Caco-2 (cell line): ENCODE measurements at regions not wholly inside any gene's neighbourhood (a gene's known extent, or its start where the extent isn't known, plus 50 kb on each side); places are given as distances from the start of the nearest gene placed in this dataset.
"Not testable (repeated sequence)": the region's sequence is repeated elsewhere in the genome, so short reads cannot be mapped to it uniquely, and the experiment has no call there.

Experiments
- BruUV-seq: library from RNA; stranded (reverse); fragments of 400-500 nt; replicated peaks from 2 replicates; lab custom pipeline; 2021; lab: Mats Ljungman, UMichigan
- CTCF ChIA-PET: fragments of 300-600 bp; sonication (Branson Sonifier 250); formaldehyde crosslinking; loops from one replicate; lab custom pipeline; 2022; ENCODE audit warnings: antibody characterized with exemption; lab: Charles Lee
- POLR2A ChIA-PET: fragments of 300-600 bp; sonication (Branson Sonifier 250); formaldehyde crosslinking; loops from one replicate; lab custom pipeline; 2022; ENCODE audit warnings: antibody characterized with exemption; lab: Charles Lee
- DNase-seq, 2 experiments: peaks; one replicate each; pipeline versions ENCODE4 v3.0.0 to v3.0.0-alpha.2; 2020 to 2022
- H3K27me3 ChIP-seq: replicated peaks from 2 replicates; pipeline ENCODE4 v1.6.0; 2011; ENCODE audit warnings: low read length; ENCODE audit not compliant: control insufficient read depth, insufficient read depth
- H3K36me3 ChIP-seq: 2 replicates; pipeline ENCODE4 v1.5.1; 2011; ENCODE audit warnings: low read length; ENCODE audit not compliant: control insufficient read depth, insufficient read depth
- H3K4me1 ChIP-seq: fragments of 250-450 bp; sonication (Bioruptor Pico); 2 replicates; pipeline ENCODE4 v1.5.1; 2020; ENCODE audit warnings: mild to moderate bottlenecking
- H3K4me3 ChIP-seq: 2 replicates; pipeline ENCODE4 v1.5.1; 2011; ENCODE audit warnings: low read depth, mild to moderate bottlenecking, control low read depth, low read length
- H3K9me3 ChIP-seq: fragments of 250-450 bp; sonication (Bioruptor Pico); 2 replicates; pipeline ENCODE4 v1.5.1; 2020; ENCODE audit warnings: mild to moderate bottlenecking, moderate library complexity
- H3K27ac Mint-ChIP-seq: one replicate; pipeline ENCODE4 v1.8.0; 2022; ENCODE audit warnings: mixed read lengths; ENCODE audit not compliant: unreplicated experiment
- H3K27me3 Mint-ChIP-seq: one replicate; pipeline ENCODE4 v1.8.0; 2022; ENCODE audit warnings: mixed read lengths; ENCODE audit not compliant: insufficient read depth, unreplicated experiment
- H3K36me3 Mint-ChIP-seq: one replicate; pipeline ENCODE4 v1.8.0; 2022; ENCODE audit warnings: mild to moderate bottlenecking, mixed read lengths; ENCODE audit not compliant: insufficient read depth, unreplicated experiment
- H3K4me1 Mint-ChIP-seq: one replicate; pipeline ENCODE4 v1.8.0; 2022; ENCODE audit warnings: low read depth, mixed read lengths; ENCODE audit not compliant: unreplicated experiment
- H3K4me3 Mint-ChIP-seq: one replicate; pipeline ENCODE4 v1.8.0; 2022; ENCODE audit warnings: mild to moderate bottlenecking, moderate library complexity, mixed read lengths; ENCODE audit not compliant: unreplicated experiment
- H3K9me3 Mint-ChIP-seq: one replicate; pipeline ENCODE4 v1.8.0; 2022; ENCODE audit warnings: mixed read lengths; ENCODE audit not compliant: unreplicated experiment
- CTCF ChIP-seq, 2 experiments: fragments of 200-600 bp in 1 of 2; IDR thresholded peaks; 1 replicate in 1 of 2; 2 replicates in 1 of 2; pipeline versions ENCODE4 v1.5.1 to v1.8.0; 2011 to 2022; ENCODE audit warnings: antibody characterized with exemption in 1 of 2, control low read depth in 1 of 2, inconsistent platforms in 1 of 2, low read depth in 1 of 2, low read length in 1 of 2, mild to moderate bottlenecking in 1 of 2, moderate library complexity in 1 of 2; ENCODE audit not compliant: insufficient read depth in 1 of 2, severe bottlenecking in 1 of 2, unreplicated experiment in 1 of 2
- intact Hi-C: fragments of 100-400 bp; cut with micrococcal nuclease; formaldehyde crosslinking; loops from one replicate; pipeline ENCODE4 v1.10.0; 2022; ENCODE audit not compliant: unreplicated experiment

- H3K27me3 ChIP-seq, H3K4me1 Mint-ChIP-seq, DNase-seq, BruUV-seq, H3K4me3 Mint-ChIP-seq, H3K36me3 ChIP-seq, H3K4me3 ChIP-seq, H3K9me3 Mint-ChIP-seq, H3K27me3 Mint-ChIP-seq, H3K4me1 ChIP-seq, intact Hi-C loops, H3K9me3 ChIP-seq, H3K27ac Mint-ChIP-seq, H3K36me3 Mint-ChIP-seq, CTCF ChIA-PET, POLR2A ChIA-PET: not testable (repeated sequence)
Observed at GRCh38 chr15:77889828-77890725, 187.4 kb downstream of the TBC1D2B start.

- Histone ChIP-seq H3K9me3 (no peaks in the 10 kb centered on the region), H3K4me1 (no peaks in the 10 kb centered on the region), H3K36me3 (no peaks in the 10 kb centered on the region), H3K27me3 (no peaks in the 10 kb centered on the region), H3K4me3 (no peak overlapping the region)
- Mint-ChIP-seq H3K4me3 (no peak overlapping the region), H3K36me3 (no peaks in the 10 kb centered on the region), H3K9me3 (no peaks in the 10 kb centered on the region), H3K27me3 (no peaks in the 10 kb centered on the region), H3K27ac (no peak overlapping the region), H3K4me1 (no peaks in the 10 kb centered on the region)
- ChIA-PET POLR2A (no interaction called here), CTCF (no interaction called here)
- no peak for TF ChIP-seq CTCF (IDR thresholded peaks at IDR 0.05; ENCODE audit: insufficient read depth in 1 of 2, low read depth in 1 of 2, low read length in 1 of 2, severe bottlenecking in 1 of 2, unreplicated experiment in 1 of 2)
- no peak for DNase-seq
- no TSS peak for BruUV-seq
- intact Hi-C loops = no loop called here
Observed at GRCh38 chr15:77889009-77889806, 188.3 kb downstream of the TBC1D2B start.

GRCh38 chr15:77887563-77888429 lies 189.7 kb downstream of the TBC1D2B start:
- BruUV-seq, DNase-seq, H3K4me3 Mint-ChIP-seq, H3K27me3 Mint-ChIP-seq, H3K4me1 ChIP-seq, H3K36me3 ChIP-seq, H3K27me3 ChIP-seq, CTCF ChIA-PET, H3K9me3 ChIP-seq, POLR2A ChIA-PET, H3K36me3 Mint-ChIP-seq, H3K27ac Mint-ChIP-seq, H3K4me3 ChIP-seq, intact Hi-C loops, H3K4me1 Mint-ChIP-seq, H3K9me3 Mint-ChIP-seq: not testable (repeated sequence)
